ENCODE measurements at regions not wholly inside any gene's neighbourhood (a gene's known extent, or its start where the extent isn't known, plus 50 kb on each side); places are given as distances from the start of the nearest gene placed in this dataset.

- Mint-ChIP-seq H3K4me1 (ENCODE audit: low read depth) (no peaks in the 10 kb centered on the region), H3K9me3 (no peaks in the 10 kb centered on the region), H3K27ac (no peak overlapping the region), H3K27me3 (no peaks in the 10 kb centered on the region), H3K4me3 (no peak overlapping the region), H3K36me3 (ENCODE audit: low read depth) (no peaks in the 10 kb centered on the region)
- CTCF ChIA-PET, result no interaction called here
- Histone ChIP-seq H3K27ac (ENCODE audit: low read depth in 1 of 2, low read length in 2 of 2) (no peak overlapping the region), H3K4me3 (ENCODE audit: low read length) (no peak overlapping the region), H3K36me3 (ENCODE audit: insufficient read depth, low read length) (no peaks in the 10 kb centered on the region), H3K27me3 (ENCODE audit: control insufficient read depth in 1 of 2, insufficient read depth in 2 of 2, low read length in 2 of 2) (no peaks in the 10 kb centered on the region), H3K9me3 (ENCODE audit: control insufficient read depth in 1 of 2, insufficient read depth in 1 of 2, low read length in 2 of 2) (peaks cover 0 to 4% of the 10 kb centered on the region in 2 experiments), H3K4me1 (ENCODE audit: insufficient read depth, low read length) (no peaks in the 10 kb centered on the region)
- no peak for ATAC-seq (ENCODE audit: poor library complexity)
- intact Hi-C loops (cut with DNase I, micrococcal nuclease), result no loop called here
- no peak for DNase-seq
- no peak for TF ChIP-seq CTCF (IDR thresholded peaks at IDR 0.05)
- POLR2A ChIA-PET, result no interaction called here
These were observed 111.2 kb downstream of the LRIG3 start for GRCh38 chr12:58809064-58809607.

- Mint-ChIP-seq H3K4me3 (no peak overlapping the region), H3K36me3 (ENCODE audit: low read depth) (no peaks in the 10 kb centered on the region), H3K9me3 (no peaks in the 10 kb centered on the region), H3K27ac (no peak overlapping the region), H3K27me3 (no peaks in the 10 kb centered on the region), H3K4me1 (ENCODE audit: low read depth) (no peaks in the 10 kb centered on the region)
- TF ChIP-seq CTCF (IDR thresholded peaks at IDR 0.05), result no peak
- Histone ChIP-seq H3K4me3 (ENCODE audit: low read length) (no peak overlapping the region), H3K27me3 (ENCODE audit: control insufficient read depth in 1 of 2, insufficient read depth in 2 of 2, low read length in 2 of 2) (no peaks in the 10 kb centered on the region), H3K36me3 (ENCODE audit: insufficient read depth, low read length) (no peaks in the 10 kb centered on the region), H3K9me3 (ENCODE audit: control insufficient read depth in 1 of 2, insufficient read depth in 1 of 2, low read length in 2 of 2) (no peaks in the 10 kb centered on the region), H3K4me1 (ENCODE audit: insufficient read depth, low read length) (no peaks in the 10 kb centered on the region), H3K27ac (ENCODE audit: low read depth in 1 of 2, low read length in 2 of 2) (no peak overlapping the region)
- ChIA-PET POLR2A (no interaction called here), CTCF (no interaction called here)
- intact Hi-C loops (cut with DNase I, micrococcal nuclease), result no loop called here
- no peak for DNase-seq
- no peak for ATAC-seq (ENCODE audit: poor library complexity)
These were observed 109.0 kb downstream of the LRIG3 start for GRCh38 chr12:58811346-58811745.

- CTCF ChIA-PET, result no interaction called here
- TF ChIP-seq CTCF (IDR thresholded peaks at IDR 0.05), result no peak
- no peaks in the 10 kb centered on the region for H3K9me3 ChIP-seq (ENCODE audit: control insufficient read depth in 1 of 2, insufficient read depth in 1 of 2, low read length in 2 of 2)
- no peaks in the 10 kb centered on the region for H3K9me3 Mint-ChIP-seq
- no peak overlapping the region for H3K4me3 ChIP-seq (ENCODE audit: low read length)
- ATAC-seq (ENCODE audit: poor library complexity), result no peak
- no peaks in the 10 kb centered on the region for H3K36me3 ChIP-seq (ENCODE audit: insufficient read depth, low read length)
- POLR2A ChIA-PET, result no interaction called here
- H3K27ac Mint-ChIP-seq, result no peak overlapping the region
- intact Hi-C loops (cut with DNase I, micrococcal nuclease), result no loop called here
- H3K4me1 ChIP-seq (ENCODE audit: insufficient read depth, low read length), result no peaks in the 10 kb centered on the region
- no peaks in the 10 kb centered on the region for H3K27me3 Mint-ChIP-seq
- H3K27ac ChIP-seq (ENCODE audit: low read depth in 1 of 2, low read length in 2 of 2), result no peak overlapping the region
- no peaks in the 10 kb centered on the region for H3K36me3 Mint-ChIP-seq (ENCODE audit: low read depth)
- no peaks in the 10 kb centered on the region for H3K27me3 ChIP-seq (ENCODE audit: control insufficient read depth in 1 of 2, insufficient read depth in 2 of 2, low read length in 2 of 2)
- no peak overlapping the region for H3K4me3 Mint-ChIP-seq
- DNase-seq, result no peak
- no peaks in the 10 kb centered on the region for H3K4me1 Mint-ChIP-seq (ENCODE audit: low read depth)
These were observed 108.1 kb downstream of the LRIG3 start for GRCh38 chr12:58812214-58812613.
